WTC11 (cell line): ENCODE measurements at regions not wholly inside any gene's neighbourhood (a gene's known extent, or its start where the extent isn't known, plus 50 kb on each side); places are given as distances from the start of the nearest gene placed in this dataset.

ENCODE experiments used
- CTCF ChIP-seq: fragments of 200-600 bp; IDR thresholded peaks from 2 replicates; pipeline ENCODE4 v1.8.0; 2022; ENCODE audit warnings: antibody characterized with exemption
- E2F5 ChIP-seq: sonication (generic); formaldehyde crosslinking; IDR thresholded peaks from 2 replicates; pipeline ENCODE4 v1.8.1; 2022; ENCODE audit warnings: mild to moderate bottlenecking, moderate library complexity, missing genetic modification reagents
- ELF4 ChIP-seq: sonication (generic); formaldehyde crosslinking; IDR thresholded peaks from 2 replicates; pipeline ENCODE4 v1.8.1; 2022; ENCODE audit warnings: low read depth, mild to moderate bottlenecking, moderate library complexity, missing genetic modification reagents
- ETV6 ChIP-seq: sonication (generic); formaldehyde crosslinking; IDR thresholded peaks from 2 replicates; pipeline ENCODE4 v1.8.1; 2022; ENCODE audit warnings: mild to moderate bottlenecking, missing genetic modification reagents
- JUN ChIP-seq: sonication (generic); formaldehyde crosslinking; IDR thresholded peaks from 2 replicates; pipeline ENCODE4 v1.8.0; 2023; ENCODE audit warnings: mild to moderate bottlenecking, missing genetic modification reagents
- USF2 ChIP-seq: sonication (generic); formaldehyde crosslinking; IDR thresholded peaks from 2 replicates; pipeline ENCODE4 v1.8.1; 2023; ENCODE audit warnings: mild to moderate bottlenecking, missing genetic modification reagents, moderate library complexity
- ZBTB21 ChIP-seq: sonication (generic); formaldehyde crosslinking; IDR thresholded peaks from 2 replicates; pipeline ENCODE4 v1.8.1; 2023; ENCODE audit warnings: mild to moderate bottlenecking, missing genetic modification reagents, borderline replicate concordance
- TF ChIP-seq, protein P1 (sequence below): sonication (generic); formaldehyde crosslinking; IDR thresholded peaks from 2 replicates; pipeline ENCODE4 v1.8.0; 2022; ENCODE audit warnings: mild to moderate bottlenecking, missing genetic modification reagents
- TF ChIP-seq, protein P2 (sequence below): sonication (generic); formaldehyde crosslinking; IDR thresholded peaks from 2 replicates; pipeline ENCODE4 v1.8.0; 2022; ENCODE audit warnings: mild to moderate bottlenecking, missing genetic modification reagents

GRCh38 chr18:25826823-25827222 is 263.6 kb downstream of the SS18 start:
- TF ChIP-seq CTCF = no peak
- no peak for TF ChIP-seq USF2 (CRISPR knock-in tag)
- no peak for TF ChIP-seq JUN
- TF ChIP-seq E2F5 (CRISPR knock-in tag) = no peak
- TF ChIP-seq ZBTB21 (CRISPR knock-in tag) = no peak
- TF ChIP-seq ELF4 (CRISPR knock-in tag) = no peak
- TF ChIP-seq, protein P1, sequence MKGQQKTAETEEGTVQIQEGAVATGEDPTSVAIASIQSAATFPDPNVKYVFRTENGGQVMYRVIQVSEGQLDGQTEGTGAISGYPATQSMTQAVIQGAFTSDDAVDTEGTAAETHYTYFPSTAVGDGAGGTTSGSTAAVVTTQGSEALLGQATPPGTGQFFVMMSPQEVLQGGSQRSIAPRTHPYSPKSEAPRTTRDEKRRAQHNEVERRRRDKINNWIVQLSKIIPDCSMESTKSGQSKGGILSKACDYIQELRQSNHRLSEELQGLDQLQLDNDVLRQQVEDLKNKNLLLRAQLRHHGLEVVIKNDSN (CRISPR knock-in tag) = no peak
- no peak for TF ChIP-seq ETV6
- TF ChIP-seq, protein P2, sequence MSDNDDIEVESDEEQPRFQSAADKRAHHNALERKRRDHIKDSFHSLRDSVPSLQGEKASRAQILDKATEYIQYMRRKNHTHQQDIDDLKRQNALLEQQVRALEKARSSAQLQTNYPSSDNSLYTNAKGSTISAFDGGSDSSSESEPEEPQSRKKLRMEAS (CRISPR knock-in tag) = no peak
